ENCODE measurements at regions not wholly inside any gene's neighbourhood (a gene's known extent, or its start where the extent isn't known, plus 50 kb on each side); places are given as distances from the start of the nearest gene placed in this dataset.

DNA sequence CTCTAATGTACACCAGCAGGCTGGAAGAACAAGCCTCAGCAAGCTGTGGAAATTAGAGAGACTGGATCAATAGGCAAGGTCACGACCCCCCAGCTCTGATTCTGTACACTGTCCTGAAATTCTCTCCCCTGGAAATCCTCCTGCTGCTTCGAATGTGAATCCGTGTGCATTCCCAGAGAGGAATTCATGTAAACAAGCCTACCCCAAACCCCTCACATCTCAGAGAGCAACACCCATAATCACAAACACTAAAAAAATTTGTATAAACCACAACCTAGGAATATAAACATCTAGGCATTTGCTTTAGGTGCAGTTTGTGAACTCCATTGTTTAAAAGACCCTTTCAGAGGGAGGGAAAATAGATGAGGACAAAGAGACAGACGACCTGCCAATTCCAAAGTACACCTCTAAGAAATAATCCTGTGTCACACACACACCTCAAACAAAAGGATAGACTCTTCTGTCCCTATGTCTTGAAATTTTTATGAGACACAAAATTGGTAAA, 325.2 kb downstream of the WDR72 start:
- TF ChIP-seq, protein P1, sequence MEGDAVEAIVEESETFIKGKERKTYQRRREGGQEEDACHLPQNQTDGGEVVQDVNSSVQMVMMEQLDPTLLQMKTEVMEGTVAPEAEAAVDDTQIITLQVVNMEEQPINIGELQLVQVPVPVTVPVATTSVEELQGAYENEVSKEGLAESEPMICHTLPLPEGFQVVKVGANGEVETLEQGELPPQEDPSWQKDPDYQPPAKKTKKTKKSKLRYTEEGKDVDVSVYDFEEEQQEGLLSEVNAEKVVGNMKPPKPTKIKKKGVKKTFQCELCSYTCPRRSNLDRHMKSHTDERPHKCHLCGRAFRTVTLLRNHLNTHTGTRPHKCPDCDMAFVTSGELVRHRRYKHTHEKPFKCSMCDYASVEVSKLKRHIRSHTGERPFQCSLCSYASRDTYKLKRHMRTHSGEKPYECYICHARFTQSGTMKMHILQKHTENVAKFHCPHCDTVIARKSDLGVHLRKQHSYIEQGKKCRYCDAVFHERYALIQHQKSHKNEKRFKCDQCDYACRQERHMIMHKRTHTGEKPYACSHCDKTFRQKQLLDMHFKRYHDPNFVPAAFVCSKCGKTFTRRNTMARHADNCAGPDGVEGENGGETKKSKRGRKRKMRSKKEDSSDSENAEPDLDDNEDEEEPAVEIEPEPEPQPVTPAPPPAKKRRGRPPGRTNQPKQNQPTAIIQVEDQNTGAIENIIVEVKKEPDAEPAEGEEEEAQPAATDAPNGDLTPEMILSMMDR (IDR thresholded peaks at IDR 0.05; ENCODE audit: insufficient read depth, low read length) = no peak
- no peak for TF ChIP-seq POLR2AphosphoS5 (IDR thresholded peaks at IDR 0.05; ENCODE audit: low read depth)
- TF ChIP-seq, protein P2, sequence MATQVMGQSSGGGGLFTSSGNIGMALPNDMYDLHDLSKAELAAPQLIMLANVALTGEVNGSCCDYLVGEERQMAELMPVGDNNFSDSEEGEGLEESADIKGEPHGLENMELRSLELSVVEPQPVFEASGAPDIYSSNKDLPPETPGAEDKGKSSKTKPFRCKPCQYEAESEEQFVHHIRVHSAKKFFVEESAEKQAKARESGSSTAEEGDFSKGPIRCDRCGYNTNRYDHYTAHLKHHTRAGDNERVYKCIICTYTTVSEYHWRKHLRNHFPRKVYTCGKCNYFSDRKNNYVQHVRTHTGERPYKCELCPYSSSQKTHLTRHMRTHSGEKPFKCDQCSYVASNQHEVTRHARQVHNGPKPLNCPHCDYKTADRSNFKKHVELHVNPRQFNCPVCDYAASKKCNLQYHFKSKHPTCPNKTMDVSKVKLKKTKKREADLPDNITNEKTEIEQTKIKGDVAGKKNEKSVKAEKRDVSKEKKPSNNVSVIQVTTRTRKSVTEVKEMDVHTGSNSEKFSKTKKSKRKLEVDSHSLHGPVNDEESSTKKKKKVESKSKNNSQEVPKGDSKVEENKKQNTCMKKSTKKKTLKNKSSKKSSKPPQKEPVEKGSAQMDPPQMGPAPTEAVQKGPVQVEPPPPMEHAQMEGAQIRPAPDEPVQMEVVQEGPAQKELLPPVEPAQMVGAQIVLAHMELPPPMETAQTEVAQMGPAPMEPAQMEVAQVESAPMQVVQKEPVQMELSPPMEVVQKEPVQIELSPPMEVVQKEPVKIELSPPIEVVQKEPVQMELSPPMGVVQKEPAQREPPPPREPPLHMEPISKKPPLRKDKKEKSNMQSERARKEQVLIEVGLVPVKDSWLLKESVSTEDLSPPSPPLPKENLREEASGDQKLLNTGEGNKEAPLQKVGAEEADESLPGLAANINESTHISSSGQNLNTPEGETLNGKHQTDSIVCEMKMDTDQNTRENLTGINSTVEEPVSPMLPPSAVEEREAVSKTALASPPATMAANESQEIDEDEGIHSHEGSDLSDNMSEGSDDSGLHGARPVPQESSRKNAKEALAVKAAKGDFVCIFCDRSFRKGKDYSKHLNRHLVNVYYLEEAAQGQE (IDR thresholded peaks at IDR 0.05; ENCODE audit: insufficient replicate concordance, low read depth) = no peak
- TF ChIP-seq SPI1 (IDR thresholded peaks at IDR 0.05; ENCODE audit: borderline replicate concordance, low read depth) = no peak
- TF ChIP-seq GABPA (IDR thresholded peaks at IDR 0.05; ENCODE audit: low read depth) = no peak

Measured in HL-60 (cell line).